ENCODE measurements at regions not wholly inside any gene's neighbourhood (a gene's known extent, or its start where the extent isn't known, plus 50 kb on each side); places are given as distances from the start of the nearest gene placed in this dataset.

DNA sequence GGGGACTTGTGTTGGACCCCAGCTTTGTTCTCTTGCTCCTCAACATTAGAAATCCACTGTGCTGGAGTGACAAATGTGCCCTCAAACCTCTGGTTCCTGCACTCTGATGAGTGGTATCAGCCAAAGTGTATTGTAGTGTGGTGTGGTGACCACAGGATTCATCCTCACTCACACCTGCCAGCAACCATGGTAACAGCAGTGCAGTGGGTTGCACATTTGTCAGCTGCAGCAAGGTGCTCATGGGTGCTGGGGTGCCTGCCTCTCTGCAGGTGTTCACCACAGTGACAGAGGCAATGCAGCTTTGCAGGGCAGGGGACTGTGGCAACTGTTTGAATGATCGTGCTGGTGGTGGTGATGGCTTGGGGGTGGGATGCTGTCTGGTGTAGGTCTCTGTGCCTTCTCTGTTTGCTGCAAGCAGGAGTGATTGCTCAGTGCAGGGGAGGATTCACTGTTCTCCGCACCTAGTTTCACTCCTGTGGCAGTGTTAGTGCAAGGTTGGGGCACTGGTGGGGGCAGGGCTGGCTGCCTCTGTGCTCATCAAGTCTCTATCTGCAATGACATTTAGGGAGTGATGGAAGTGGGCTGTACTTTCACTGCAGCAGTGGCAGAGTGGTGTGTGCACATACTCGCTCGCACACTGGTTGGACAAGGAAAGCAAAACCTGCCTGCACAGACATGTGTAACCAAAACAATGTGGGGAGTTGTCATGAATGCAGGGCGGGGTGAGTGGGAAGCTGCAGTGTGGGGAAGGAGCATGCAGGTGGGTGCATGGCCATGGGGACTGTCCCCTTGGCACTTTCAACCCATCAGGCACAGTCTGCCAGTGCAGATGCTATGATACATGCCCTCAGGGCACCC lies 301.1 kb downstream of the PIK3C3 start:
- no peak for DNase-seq (ENCODE audit: low read depth)
- TF ChIP-seq, protein P1, sequence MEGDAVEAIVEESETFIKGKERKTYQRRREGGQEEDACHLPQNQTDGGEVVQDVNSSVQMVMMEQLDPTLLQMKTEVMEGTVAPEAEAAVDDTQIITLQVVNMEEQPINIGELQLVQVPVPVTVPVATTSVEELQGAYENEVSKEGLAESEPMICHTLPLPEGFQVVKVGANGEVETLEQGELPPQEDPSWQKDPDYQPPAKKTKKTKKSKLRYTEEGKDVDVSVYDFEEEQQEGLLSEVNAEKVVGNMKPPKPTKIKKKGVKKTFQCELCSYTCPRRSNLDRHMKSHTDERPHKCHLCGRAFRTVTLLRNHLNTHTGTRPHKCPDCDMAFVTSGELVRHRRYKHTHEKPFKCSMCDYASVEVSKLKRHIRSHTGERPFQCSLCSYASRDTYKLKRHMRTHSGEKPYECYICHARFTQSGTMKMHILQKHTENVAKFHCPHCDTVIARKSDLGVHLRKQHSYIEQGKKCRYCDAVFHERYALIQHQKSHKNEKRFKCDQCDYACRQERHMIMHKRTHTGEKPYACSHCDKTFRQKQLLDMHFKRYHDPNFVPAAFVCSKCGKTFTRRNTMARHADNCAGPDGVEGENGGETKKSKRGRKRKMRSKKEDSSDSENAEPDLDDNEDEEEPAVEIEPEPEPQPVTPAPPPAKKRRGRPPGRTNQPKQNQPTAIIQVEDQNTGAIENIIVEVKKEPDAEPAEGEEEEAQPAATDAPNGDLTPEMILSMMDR (IDR thresholded peaks at IDR 0.05; ENCODE audit: control insufficient read depth, insufficient read depth, low read depth, low read length, missing control alignments), result no peak
- no peak overlapping the region for H3K4me3 ChIP-seq (ENCODE audit: control insufficient read depth, low read depth, low read length)

DNA sequence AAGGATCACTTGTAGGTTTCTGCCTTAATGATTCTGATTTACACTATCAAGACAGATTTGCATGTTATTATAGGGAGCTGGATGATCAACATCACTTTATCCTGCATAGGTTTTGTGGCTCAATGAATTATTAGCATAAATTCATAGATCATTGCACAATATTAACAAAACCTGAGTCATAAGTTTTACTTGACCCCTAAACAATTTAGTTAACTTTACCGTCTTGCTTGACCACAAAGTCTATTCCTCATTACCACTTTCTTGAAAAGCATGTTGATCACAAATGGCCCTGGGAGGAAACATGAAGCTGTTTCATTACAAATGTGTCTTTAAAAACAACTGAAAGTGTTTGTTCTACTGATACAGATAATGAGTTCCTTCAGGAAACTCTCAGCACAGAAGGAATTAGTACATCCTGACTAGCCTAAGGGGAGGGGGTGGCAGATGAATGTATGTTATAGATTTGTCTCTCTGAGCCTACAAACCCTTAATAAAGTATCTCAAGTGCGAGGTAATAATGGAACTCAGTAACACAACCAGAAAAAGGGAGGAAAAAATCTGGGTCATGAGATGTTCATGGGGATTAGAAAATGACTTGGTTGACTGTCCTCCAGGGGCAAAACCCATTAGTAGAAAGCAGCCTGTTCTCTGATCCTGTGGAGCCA lies 303.4 kb downstream of the PIK3C3 start:
- TF ChIP-seq, protein P1 (IDR thresholded peaks at IDR 0.05; ENCODE audit: control insufficient read depth, insufficient read depth, low read depth, low read length, missing control alignments), result no peak
- DNase-seq (ENCODE audit: low read depth), result no peak
- H3K4me3 ChIP-seq (ENCODE audit: control insufficient read depth, low read depth, low read length), result no peak overlapping the region

DNA sequence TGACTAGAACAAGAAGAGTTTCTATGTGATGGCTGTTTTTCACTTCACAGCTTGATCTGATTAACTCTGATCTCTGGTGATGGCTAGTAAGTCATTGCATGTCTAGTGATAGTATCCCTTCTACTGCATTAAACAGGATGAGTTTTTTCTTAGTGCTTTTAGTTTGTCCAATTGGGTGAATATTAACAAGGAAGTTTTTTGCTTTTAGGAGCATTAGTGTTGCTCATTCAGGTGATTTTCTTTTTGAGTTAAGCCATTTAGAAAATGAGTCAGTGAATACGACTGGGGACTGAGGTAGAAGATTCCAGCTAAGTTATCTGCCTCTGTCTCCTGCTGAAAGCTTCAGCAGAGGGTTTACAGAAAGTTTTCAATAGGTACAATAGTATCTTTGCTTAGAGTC lies 306.7 kb downstream of the PIK3C3 start:
- TF ChIP-seq, protein P1 (IDR thresholded peaks at IDR 0.05; ENCODE audit: control insufficient read depth, insufficient read depth, low read depth, low read length, missing control alignments), result no peak
- H3K4me3 ChIP-seq (ENCODE audit: control insufficient read depth, low read depth, low read length), result no peak overlapping the region
- DNase-seq (ENCODE audit: low read depth), result no peak

DNA sequence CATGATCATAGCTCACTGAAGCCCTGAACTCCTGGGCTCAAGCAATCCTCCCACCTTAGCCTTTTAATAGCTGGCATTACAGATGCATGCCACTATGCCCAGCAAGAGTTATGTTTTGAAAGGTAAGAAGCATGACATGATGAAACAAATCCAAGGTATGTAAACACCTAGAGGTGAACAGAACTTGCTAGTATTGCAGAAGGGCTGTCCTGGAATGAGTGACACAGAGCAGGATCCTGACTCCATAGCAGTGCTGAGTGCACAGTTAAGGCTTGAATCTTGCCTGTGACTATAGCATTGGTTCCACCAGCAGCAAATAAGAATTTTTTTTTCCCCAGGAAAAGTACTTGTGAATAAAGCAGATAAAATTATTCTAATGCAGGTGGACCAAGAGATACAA lies 309.5 kb downstream of the PIK3C3 start:
- TF ChIP-seq, protein P1 (IDR thresholded peaks at IDR 0.05; ENCODE audit: control insufficient read depth, insufficient read depth, low read depth, low read length, missing control alignments), result no peak
- H3K4me3 ChIP-seq (ENCODE audit: control insufficient read depth, low read depth, low read length), result no peak overlapping the region
- no peak for DNase-seq (ENCODE audit: low read depth)

DNA sequence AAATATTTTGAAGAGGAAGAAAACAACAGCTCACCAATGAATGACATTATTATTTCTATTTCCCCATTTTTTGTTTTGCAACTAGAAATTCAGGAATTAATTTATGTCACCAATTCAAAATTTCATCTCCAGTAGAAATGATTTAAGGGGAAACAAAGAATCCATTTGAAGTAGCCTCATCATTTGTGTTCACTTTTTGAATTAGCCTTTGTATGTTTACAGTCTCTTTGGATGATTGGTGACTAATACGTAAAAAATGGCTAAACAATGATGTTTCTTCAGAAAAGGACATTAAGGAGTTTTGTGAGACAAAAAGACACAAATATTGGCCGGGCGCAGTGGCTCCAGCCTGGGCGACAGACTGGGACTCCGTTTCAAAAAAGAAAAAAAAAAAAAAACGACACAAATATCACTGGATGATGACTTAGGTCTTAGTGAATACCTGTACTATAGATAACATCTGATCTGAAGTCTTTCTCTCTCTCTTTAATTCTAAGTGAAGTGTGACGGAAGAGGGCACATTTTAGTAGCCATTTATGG lies 313.2 kb downstream of the PIK3C3 start:
- no peak for DNase-seq (ENCODE audit: low read depth)
- H3K4me3 ChIP-seq (ENCODE audit: control insufficient read depth, low read depth, low read length), result no peak overlapping the region
- TF ChIP-seq, protein P1 (IDR thresholded peaks at IDR 0.05; ENCODE audit: control insufficient read depth, insufficient read depth, low read depth, low read length, missing control alignments), result no peak

DNA sequence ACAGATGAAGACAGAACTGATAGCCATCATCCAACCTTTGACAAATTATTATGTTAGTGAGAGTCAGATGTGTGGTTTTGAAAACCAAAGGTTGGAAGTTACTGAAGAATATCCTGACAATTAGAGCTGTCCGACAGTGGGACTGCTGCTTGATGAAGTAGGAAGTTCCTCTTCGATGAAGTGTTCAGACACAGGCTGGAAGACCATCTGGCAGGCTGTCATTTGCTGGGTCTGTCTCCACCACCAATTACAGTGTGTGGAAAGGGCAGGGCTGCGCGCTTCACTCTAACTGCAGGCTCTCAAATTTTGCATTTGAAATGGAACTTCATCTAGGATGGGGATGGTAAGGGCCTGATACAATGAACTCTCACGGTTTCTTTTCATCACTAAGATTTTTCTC lies 313.8 kb downstream of the PIK3C3 start:
- H3K4me3 ChIP-seq (ENCODE audit: control insufficient read depth, low read depth, low read length), result no peak overlapping the region
- no peak for DNase-seq (ENCODE audit: low read depth)
- TF ChIP-seq, protein P1 (IDR thresholded peaks at IDR 0.05; ENCODE audit: control insufficient read depth, insufficient read depth, low read depth, low read length, missing control alignments), result no peak

Data from AG09309 (cell line).